GM12874 (cell line): ENCODE measurements at regions not wholly inside any gene's neighbourhood (a gene's known extent, or its start where the extent isn't known, plus 50 kb on each side); places are given as distances from the start of the nearest gene placed in this dataset.

ENCODE experiments used
- CTCF ChIP-seq: IDR thresholded peaks from 2 replicates; pipeline ENCODE4 v1.5.1; 2011; ENCODE audit warnings: low read depth, mild to moderate bottlenecking, control low read depth, low read length, moderate library complexity; ENCODE audit not compliant: insufficient read depth

- no peak for TF ChIP-seq CTCF
Measured at GRCh38 chr3:124558991-124559845, 171.0 kb upstream of the UMPS start.

GRCh38 chr3:124559846-124560574 lies 170.2 kb upstream of the UMPS start:
- TF ChIP-seq CTCF, result peak; percentile 87

- peak; percentile 3; the same call in 1 of the 2 replicates for TF ChIP-seq CTCF
Measured at GRCh38 chr3:124560666-124561215, 169.5 kb upstream of the UMPS start.

GRCh38 chr3:124562769-124563168 lies 167.5 kb upstream of the UMPS start:
- TF ChIP-seq CTCF, result no peak

GRCh38 chr3:124563376-124563775 lies 166.9 kb upstream of the UMPS start:
- TF ChIP-seq CTCF, result no peak

GRCh38 chr3:124565013-124565412 lies 165.2 kb upstream of the UMPS start:
- TF ChIP-seq CTCF, result peak; percentile 76

- TF ChIP-seq CTCF, result no peak
Measured at GRCh38 chr3:124565551-124565950, 164.7 kb upstream of the UMPS start.
